ENCODE measurements at regions not wholly inside any gene's neighbourhood (a gene's known extent, or its start where the extent isn't known, plus 50 kb on each side); places are given as distances from the start of the nearest gene placed in this dataset.

GRCh38 chr10:117615649-117616048 is 73.1 kb downstream of the EMX2 start:
- TF ChIP-seq CTCF (IDR thresholded peaks at IDR 0.05) (no peak), POLR2A (IDR thresholded peaks at IDR 0.05) (no peak)

Data from testis (tissue), 2 donors.